Tibial artery (tissue), 4 donors: ENCODE measurements at regions not wholly inside any gene's neighbourhood (a gene's known extent, or its start where the extent isn't known, plus 50 kb on each side); places are given as distances from the start of the nearest gene placed in this dataset.
"Not testable (repeated sequence)": the region's sequence is repeated elsewhere in the genome, so short reads cannot be mapped to it uniquely, and the experiment has no call there.

Source experiments
- DNase-seq, 2 donors: peaks; one replicate each; pipeline ENCODE4 v3.0.0-alpha.2; 2019
- H3K27ac ChIP-seq, 2 donors: fragments of 200-600 bp; sonication (generic) in 1 of 2; 1 replicate in 1 of 2; 2 replicates in 1 of 2; pipeline ENCODE4 v1.5.1; 2018 to 2019; ENCODE audit warnings: mild to moderate bottlenecking in 1 of 2
- H3K27me3 ChIP-seq, 2 donors: fragments of 200-600 bp; sonication (generic) in 1 of 2; one replicate each; pipeline versions ENCODE4 v1.5.1 to v1.6.0; 2016 to 2019
- H3K36me3 ChIP-seq, 3 donors: fragments of 200-600 bp; sonication (generic) in 2 of 3; one replicate each; pipeline ENCODE4 v1.5.1; 2016 to 2019; ENCODE audit warnings: mild to moderate bottlenecking in 2 of 3
- H3K4me1 ChIP-seq, 4 donors: fragments of 200-600 bp; sonication (generic) in 2 of 4; 1 replicate in 3 of 4; 2 replicates in 1 of 4; pipeline ENCODE4 v1.5.1; 2016 to 2019
- H3K4me3 ChIP-seq, 2 donors: fragments of 200-600 bp; sonication (generic) in 1 of 2; 1 replicate in 1 of 2; 2 replicates in 1 of 2; pipeline ENCODE4 v1.5.1; 2018 to 2019; ENCODE audit warnings: mild to moderate bottlenecking in 2 of 2
- H3K9me3 ChIP-seq, 3 donors: fragments of 200-600 bp; sonication (generic) in 1 of 3; one replicate each; pipeline ENCODE4 v1.5.1; 2016 to 2019
- CTCF ChIP-seq, 2 experiments: fragments of 200-600 bp in 1 of 2; fragments of 450-650 bp in 1 of 2; IDR thresholded peaks; one replicate each; pipeline ENCODE4 v1.5.1; 2017 to 2019; ENCODE audit warnings: antibody characterized with exemption in 2 of 2, mild to moderate bottlenecking in 1 of 2, moderate library complexity in 1 of 2
- intact Hi-C: fragments of 100-400 bp; cut with DNase I; formaldehyde crosslinking; loops from one replicate; pipeline ENCODE4 v1.15.0; 2023; ENCODE audit warnings: low total_unique reads

GRCh38 chr22:19604711-19605268 lies 80.6 kb upstream of the CLDN5 start:
- Histone ChIP-seq H3K27ac (no peak overlapping the region), H3K27me3 (peaks cover 0 to 30% of the 10 kb centered on the region in 2 donors), H3K4me3 (no peak overlapping the region), H3K9me3 (no peaks in the 10 kb centered on the region), H3K36me3 (no peaks in the 10 kb centered on the region), H3K4me1 (no peaks in the 10 kb centered on the region)
- no peak for TF ChIP-seq CTCF (IDR thresholded peaks at IDR 0.05)
- intact Hi-C loops, result no loop called here
- no peak for DNase-seq

GRCh38 chr22:19605508-19606331 lies 81.5 kb upstream of the CLDN5 start:
- DNase-seq, result no peak
- Histone ChIP-seq H3K4me3 (no peak overlapping the region), H3K36me3 (no peaks in the 10 kb centered on the region), H3K27me3 (peaks cover 0 to 35% of the 10 kb centered on the region in 2 donors), H3K4me1 (no peaks in the 10 kb centered on the region), H3K27ac (no peak overlapping the region), H3K9me3 (no peaks in the 10 kb centered on the region)
- no peak for TF ChIP-seq CTCF (IDR thresholded peaks at IDR 0.05)
- intact Hi-C loops, result no loop called here

- DNase-seq, result no peak
- H3K27me3 ChIP-seq, result peaks cover 0 to 44% of the 10 kb centered on the region in 2 donors
- intact Hi-C loops, result no loop called here
- no peaks in the 10 kb centered on the region for H3K36me3 ChIP-seq
- no peaks in the 10 kb centered on the region for H3K4me1 ChIP-seq
- TF ChIP-seq CTCF (IDR thresholded peaks at IDR 0.05), result no peak
- no peaks in the 10 kb centered on the region for H3K9me3 ChIP-seq
- no peak overlapping the region for H3K27ac ChIP-seq
- no peak overlapping the region for H3K4me3 ChIP-seq
These were observed 82.4 kb upstream of the CLDN5 start for GRCh38 chr22:19606332-19607191.

- H3K27ac ChIP-seq, result no peak overlapping the region
- no peak for DNase-seq
- TF ChIP-seq CTCF (IDR thresholded peaks at IDR 0.05), result no peak
- no peaks in the 10 kb centered on the region for H3K9me3 ChIP-seq
- H3K36me3 ChIP-seq, result no peaks in the 10 kb centered on the region
- intact Hi-C loops, result no loop called here
- peaks cover 0 to 46% of the 10 kb centered on the region in 2 donors for H3K27me3 ChIP-seq
- no peak overlapping the region for H3K4me3 ChIP-seq
- no peaks in the 10 kb centered on the region for H3K4me1 ChIP-seq
These were observed 83.2 kb upstream of the CLDN5 start for GRCh38 chr22:19607192-19608002.

GRCh38 chr22:19608003-19608690 lies 83.9 kb upstream of the CLDN5 start:
- TF ChIP-seq CTCF (IDR thresholded peaks at IDR 0.05), result no peak
- Histone ChIP-seq H3K36me3 (no peaks in the 10 kb centered on the region), H3K9me3 (no peaks in the 10 kb centered on the region), H3K27me3 (peaks cover 0 to 46% of the 10 kb centered on the region in 2 donors), H3K27ac (no peak overlapping the region), H3K4me1 (no peaks in the 10 kb centered on the region), H3K4me3 (no peak overlapping the region)
- intact Hi-C loops, result no loop called here
- no peak for DNase-seq

- intact Hi-C loops, H3K36me3 ChIP-seq, DNase-seq: not testable (repeated sequence)
These were observed 85.5 kb upstream of the CLDN5 start for GRCh38 chr22:19609753-19610152.

More at GRCh38 chr22:19609753-19610152, 85.5 kb upstream of the CLDN5 start:
- H3K9me3 ChIP-seq, H3K4me3 ChIP-seq, H3K4me1 ChIP-seq, H3K27ac ChIP-seq: not testable (repeated sequence)
- H3K27me3 ChIP-seq, result peaks cover 0 to 46% of the 10 kb centered on the region in 2 donors
